Common myeloid progenitor, CD34-positive (primary cell): ENCODE measurements at regions not wholly inside any gene's neighbourhood (a gene's known extent, or its start where the extent isn't known, plus 50 kb on each side); places are given as distances from the start of the nearest gene placed in this dataset.

Source experiments
- CTCF ChIA-PET: fragments of 350-600 bp; sonication (Branson Sonifier 250); formaldehyde crosslinking; loops from one replicate; lab custom pipeline; 2021; ENCODE audit warnings: antibody characterized with exemption; lab: Charles Lee
- POLR2A ChIA-PET: fragments of 350-600 bp; sonication (Branson Sonifier 250); formaldehyde crosslinking; loops from one replicate; lab custom pipeline; 2021; ENCODE audit warnings: antibody characterized with exemption; lab: Charles Lee
- DNase-seq, 3 donors: peaks; one replicate each; pipeline versions ENCODE4 v3.0.0 to v3.0.0-alpha.2; 2013
- H3K27ac ChIP-seq, 2 experiments: 1 replicate in 1 of 2; 2 replicates in 1 of 2; pipeline ENCODE4 v1.7.0; 2013; ENCODE audit warnings: inconsistent platforms in 2 of 2, low read length in 2 of 2, mild to moderate bottlenecking in 2 of 2, low read depth in 1 of 2, moderate library complexity in 1 of 2; ENCODE audit not compliant: severe bottlenecking in 2 of 2, insufficient read depth in 1 of 2, poor library complexity in 1 of 2
- H3K27me3 ChIP-seq, 5 experiments: replicated peaks in 2 of 5; 1 replicate in 3 of 5; 2 replicates in 2 of 5; pipeline versions ENCODE4 v1.6.1 to v1.7.0; 2013; ENCODE audit warnings: low read length in 4 of 5, mild to moderate bottlenecking in 2 of 5, moderate library complexity in 2 of 5, inconsistent platforms in 1 of 5; ENCODE audit not compliant: insufficient read depth in 5 of 5, control insufficient read depth in 4 of 5
- H3K36me3 ChIP-seq, 4 experiments: 1 replicate in 2 of 4; 2 replicates in 2 of 4; pipeline versions ENCODE4 v1.6.1 to v1.7.0; 2013; ENCODE audit warnings: low read length in 3 of 4, control low read depth in 1 of 4, mild to moderate bottlenecking in 1 of 4; ENCODE audit not compliant: control insufficient read depth in 4 of 4, insufficient read depth in 4 of 4
- H3K4me1 ChIP-seq, 4 experiments: 1 replicate in 3 of 4; 2 replicates in 1 of 4; pipeline versions ENCODE4 v1.6.1 to v1.7.1; 2013; ENCODE audit warnings: low read length in 3 of 4, mild to moderate bottlenecking in 3 of 4, control low read depth in 1 of 4, inconsistent platforms in 1 of 4, moderate library complexity in 1 of 4; ENCODE audit not compliant: control insufficient read depth in 4 of 4, insufficient read depth in 4 of 4; ENCODE audit errors: control extremely low read depth in 1 of 4
- H3K4me3 ChIP-seq, 7 experiments: 1 replicate in 4 of 7; 2 replicates in 3 of 7; pipeline versions ENCODE4 v1.5.1 to v1.7.0; 2013; ENCODE audit warnings: mild to moderate bottlenecking in 7 of 7, low read length in 6 of 7, moderate library complexity in 6 of 7, inconsistent platforms in 2 of 7, low read depth in 2 of 7, control low read depth in 1 of 7; ENCODE audit not compliant: insufficient read depth in 4 of 7, control insufficient read depth in 1 of 7; ENCODE audit errors: extremely low read depth in 1 of 7
- H3K9me3 ChIP-seq, 5 experiments: 1 replicate in 4 of 5; 2 replicates in 1 of 5; pipeline versions ENCODE4 v1.6.1 to v1.7.1; 2013; ENCODE audit warnings: low read length in 4 of 5, mild to moderate bottlenecking in 2 of 5, inconsistent platforms in 1 of 5, low read depth in 1 of 5, moderate library complexity in 1 of 5; ENCODE audit not compliant: control insufficient read depth in 4 of 5, insufficient read depth in 2 of 5; ENCODE audit errors: control extremely low read depth in 1 of 5
- WGBS: methylation state at CpG from one replicate; pipeline ENCODE4 v1.1.5; 2013; ENCODE audit not compliant: insufficient coverage; 5-methylcytosine and 5-hydroxymethylcytosine counted together

GRCh38 chr11:60647087-60647486 lies 52.3 kb upstream of the MS4A8 start:
- ChIA-PET CTCF (interaction anchor here (1.5 kb wide), 1 partner anchor 395 kb away, joined by 3 read pairs; no protein-coding TSS in a partner anchor), POLR2A (no interaction called here)
- Histone ChIP-seq H3K4me1 (no peaks in the 10 kb centered on the region), H3K36me3 (no peaks in the 10 kb centered on the region), H3K27me3 (no peaks in the 10 kb centered on the region), H3K4me3 (peak overlapping the region in 1 of 7 experiments; percentile 19), H3K27ac (no peak overlapping the region), H3K9me3 (peaks cover 0 to 10% (median 0%) of the 10 kb centered on the region in 5 experiments)
- DNase-seq = no peak
- 78% methylated on average over 26 of the region's 28 CpGs for WGBS
